Upper lobe of left lung (tissue), 6 donors: ENCODE measurements at regions not wholly inside any gene's neighbourhood (a gene's known extent, or its start where the extent isn't known, plus 50 kb on each side); places are given as distances from the start of the nearest gene placed in this dataset.

Source experiments
- ATAC-seq, 2 donors: fragments of 200-7000 bp; cut with Tn5 transposase; one replicate each; pipeline ENCODE4 v1.9.1; 2022; ENCODE audit warnings: mild to moderate bottlenecking in 2 of 2, moderate library complexity in 2 of 2; ENCODE audit not compliant: low FRiP score in 2 of 2
- DNase-seq, 2 donors: peaks; one replicate each; pipeline ENCODE4 v3.0.0-alpha.2; 2019 to 2020
- H3K27ac ChIP-seq, 4 donors: fragments of 200-600 bp; sonication (generic); one replicate each; pipeline ENCODE4 v1.5.1; 2016 to 2019
- H3K27me3 ChIP-seq, 4 donors: fragments of 200-600 bp; sonication (generic); one replicate each; pipeline ENCODE4 v1.5.1; 2017 to 2019
- H3K36me3 ChIP-seq, 4 donors: fragments of 200-600 bp; sonication (generic); one replicate each; pipeline ENCODE4 v1.5.1; 2016 to 2019
- H3K4me1 ChIP-seq, 4 donors: fragments of 200-600 bp; sonication (generic); one replicate each; pipeline ENCODE4 v1.5.1; 2018 to 2019
- H3K4me3 ChIP-seq, 4 donors: fragments of 200-600 bp; sonication (generic); one replicate each; pipeline ENCODE4 v1.5.1; 2017 to 2019; ENCODE audit warnings: mild to moderate bottlenecking in 2 of 4, moderate library complexity in 1 of 4
- H3K9me3 ChIP-seq, 4 donors: fragments of 200-600 bp; sonication (generic); one replicate each; pipeline ENCODE4 v1.5.1; 2018 to 2019
- CTCF ChIP-seq, 6 experiments: fragments of 450-650 bp in 4 of 6; fragments of 200-600 bp in 2 of 6; sonication (generic) in 2 of 6; IDR thresholded peaks; one replicate each; pipeline ENCODE4 v1.5.1; 2016 to 2019; ENCODE audit warnings: antibody characterized with exemption in 6 of 6
- EP300 ChIP-seq, 4 donors: sonication (generic); formaldehyde crosslinking; IDR thresholded peaks; one replicate each; pipeline ENCODE4 v1.5.1; 2017; ENCODE audit warnings: antibody characterized with exemption in 4 of 4, control low read depth in 2 of 4
- POLR2A ChIP-seq, 4 donors: fragments of 450-650 bp; IDR thresholded peaks; one replicate each; pipeline ENCODE4 v1.5.1; 2016 to 2017; ENCODE audit warnings: antibody characterized with exemption in 4 of 4, mild to moderate bottlenecking in 2 of 4
- POLR2AphosphoS5 ChIP-seq, 2 donors: sonication (generic); formaldehyde crosslinking; IDR thresholded peaks; one replicate each; pipeline ENCODE4 v1.5.1; 2017; ENCODE audit warnings: antibody characterized with exemption in 2 of 2
- WGBS, 2 donors: methylation state at CpG; one replicate each; pipeline ENCODE4 v1.1.5; 2017 to 2018; 5-methylcytosine and 5-hydroxymethylcytosine counted together
- donor health status: DM: no; HTN: no; CAD: no; lungs with moderate emphysema.
- donor health status: DM: no; HTN: yes; CAD: no; lungs with severe emphysema.

DNA sequence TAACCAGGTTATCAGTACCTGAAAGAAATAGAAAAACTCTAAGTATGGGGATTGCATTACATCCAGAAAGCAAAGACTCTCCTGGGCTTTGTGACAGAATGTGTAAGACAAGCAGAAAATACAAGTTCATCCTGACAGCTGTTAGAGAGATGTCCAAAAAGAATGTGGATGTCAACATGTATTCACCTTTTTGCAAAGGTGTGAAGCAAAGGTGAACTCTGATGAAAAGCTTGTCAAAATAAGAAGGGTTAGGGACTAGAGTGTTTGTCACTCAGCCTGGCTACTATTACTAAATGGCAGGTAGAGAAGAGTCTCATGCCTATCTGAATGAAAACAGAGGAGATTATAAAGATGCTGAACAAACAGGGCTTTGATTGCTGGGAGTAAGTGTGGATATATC lies 527.6 kb upstream of the CA10 start:
- no peaks in the 10 kb centered on the region for H3K9me3 ChIP-seq
- DNase-seq (no peak), ATAC-seq (no peak)
- H3K27me3 ChIP-seq: no peaks in the 10 kb centered on the region
- H3K4me1 ChIP-seq: no peaks in the 10 kb centered on the region
- H3K4me3 ChIP-seq: no peak overlapping the region
- H3K36me3 ChIP-seq: no peaks in the 10 kb centered on the region
- H3K27ac ChIP-seq: no peak overlapping the region
- TF ChIP-seq POLR2AphosphoS5 (IDR thresholded peaks at IDR 0.05): no peak
- no peak for TF ChIP-seq POLR2A (IDR thresholded peaks at IDR 0.05)
- TF ChIP-seq EP300 (IDR thresholded peaks at IDR 0.05): no peak
- no peak for TF ChIP-seq CTCF (IDR thresholded peaks at IDR 0.05)

DNA sequence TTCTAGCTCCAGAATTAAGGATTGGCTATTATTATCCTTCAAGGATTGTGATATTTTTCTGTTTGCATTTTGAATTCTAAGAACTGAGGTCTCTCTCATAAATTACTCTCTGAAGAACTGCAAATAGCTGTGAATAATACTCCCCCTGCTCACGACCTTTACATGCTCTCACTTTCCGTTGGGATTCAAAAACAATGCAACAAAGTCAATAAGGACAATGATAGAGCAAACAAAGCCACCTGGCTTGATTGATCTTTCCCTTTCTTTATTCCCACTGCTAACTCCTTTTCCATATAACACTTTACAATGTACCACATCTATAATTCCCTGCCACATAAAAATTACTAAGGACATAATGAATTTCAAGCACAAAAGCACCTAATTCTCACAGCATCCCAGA lies 523.0 kb upstream of the CA10 start:
- H3K9me3 ChIP-seq: peaks cover 0 to 11% (median 5%) of the 10 kb centered on the region in 4 donors
- no peaks in the 10 kb centered on the region for H3K4me1 ChIP-seq
- TF ChIP-seq CTCF (IDR thresholded peaks at IDR 0.05) (no peak), EP300 (IDR thresholded peaks at IDR 0.05) (no peak), POLR2A (IDR thresholded peaks at IDR 0.05) (no peak), POLR2AphosphoS5 (IDR thresholded peaks at IDR 0.05) (no peak)
- no peaks in the 10 kb centered on the region for H3K36me3 ChIP-seq
- ATAC-seq (no peak), DNase-seq (no peak)
- H3K4me3 ChIP-seq: no peak overlapping the region
- no peaks in the 10 kb centered on the region for H3K27me3 ChIP-seq
- WGBS, 2 donors: 8 to 9% methylated on average over 2 of the region's 2 CpGs
- H3K27ac ChIP-seq: no peak overlapping the region

- DNase-seq: no peak
- ATAC-seq: no peak
- Histone ChIP-seq H3K9me3 (peaks cover 0 to 11% (median 5%) of the 10 kb centered on the region in 4 donors), H3K4me1 (no peaks in the 10 kb centered on the region), H3K27ac (no peak overlapping the region), H3K36me3 (no peaks in the 10 kb centered on the region), H3K4me3 (no peak overlapping the region), H3K27me3 (no peaks in the 10 kb centered on the region)
- WGBS, 2 donors: 83% methylated on average over 1 of the region's 1 CpG; no CpG with 5 or more reads in 1 of the 2 donors
- TF ChIP-seq POLR2A (IDR thresholded peaks at IDR 0.05): no peak
- TF ChIP-seq EP300 (IDR thresholded peaks at IDR 0.05): no peak
- TF ChIP-seq CTCF (IDR thresholded peaks at IDR 0.05): no peak
- no peak for TF ChIP-seq POLR2AphosphoS5 (IDR thresholded peaks at IDR 0.05)
Measured at GRCh38 chr17:52678211-52678610, 519.7 kb upstream of the CA10 start.

- H3K4me1 ChIP-seq: no peaks in the 10 kb centered on the region
- WGBS, 2 donors: 33 to 50% methylated on average over 4 of the region's 4 CpGs
- TF ChIP-seq CTCF (IDR thresholded peaks at IDR 0.05) (no peak), POLR2AphosphoS5 (IDR thresholded peaks at IDR 0.05) (no peak), POLR2A (IDR thresholded peaks at IDR 0.05) (no peak), EP300 (IDR thresholded peaks at IDR 0.05) (no peak)
- no peaks in the 10 kb centered on the region for H3K27me3 ChIP-seq
- no peak overlapping the region for H3K4me3 ChIP-seq
- H3K36me3 ChIP-seq: no peaks in the 10 kb centered on the region
- ATAC-seq (no peak), DNase-seq (no peak)
- H3K9me3 ChIP-seq: peaks cover 0 to 11% (median 2%) of the 10 kb centered on the region in 4 donors
- no peak overlapping the region for H3K27ac ChIP-seq
Measured at GRCh38 chr17:52674686-52675085, 516.2 kb upstream of the CA10 start.

DNA sequence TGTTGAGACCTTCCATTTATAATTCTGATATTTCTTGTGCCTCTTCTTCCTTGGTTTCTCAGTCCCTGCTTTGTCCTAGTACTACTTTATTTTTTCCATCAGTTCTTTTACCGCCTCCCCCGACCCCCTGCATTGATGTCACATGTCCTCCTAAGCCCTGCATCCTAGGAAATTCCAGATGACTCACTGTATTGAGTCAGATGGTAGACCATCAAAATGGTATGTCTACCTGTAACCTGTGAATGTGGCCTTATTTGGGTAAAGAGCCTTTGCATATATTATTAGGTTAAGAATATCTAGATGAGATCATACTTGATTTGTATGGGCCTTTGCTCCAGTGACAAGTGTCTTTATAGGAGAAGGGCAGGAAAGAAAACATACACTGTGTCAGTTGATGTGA lies 515.3 kb upstream of the CA10 start:
- Histone ChIP-seq H3K27me3 (no peaks in the 10 kb centered on the region), H3K4me1 (no peaks in the 10 kb centered on the region), H3K27ac (no peak overlapping the region), H3K36me3 (no peaks in the 10 kb centered on the region), H3K9me3 (peaks cover 0 to 10% (median 2%) of the 10 kb centered on the region in 4 donors), H3K4me3 (no peak overlapping the region)
- WGBS, 2 donors: 78 to 86% methylated on average over 2 of the region's 2 CpGs
- DNase-seq: no peak
- no peak for ATAC-seq
- no peak for TF ChIP-seq POLR2A (IDR thresholded peaks at IDR 0.05)
- no peak for TF ChIP-seq EP300 (IDR thresholded peaks at IDR 0.05)
